Skeletal muscle tissue (tissue), 3 donors: ENCODE measurements at regions not wholly inside any gene's neighbourhood (a gene's known extent, or its start where the extent isn't known, plus 50 kb on each side); places are given as distances from the start of the nearest gene placed in this dataset.

Source experiments
- H3K27ac ChIP-seq: one replicate; pipeline ENCODE4 v1.7.0; 2013; ENCODE audit warnings: mild to moderate bottlenecking, low read depth, low read length, inconsistent platforms
- H3K27me3 ChIP-seq, 3 donors: one replicate each; pipeline ENCODE4 v1.7.0; 2013; ENCODE audit warnings: low read length in 3 of 3; ENCODE audit not compliant: control insufficient read depth in 3 of 3, insufficient read depth in 3 of 3
- H3K36me3 ChIP-seq, 3 donors: one replicate each; pipeline ENCODE4 v1.7.0; 2013; ENCODE audit warnings: low read length in 3 of 3; ENCODE audit not compliant: control insufficient read depth in 3 of 3, insufficient read depth in 3 of 3
- H3K4me1 ChIP-seq, 3 donors: one replicate each; pipeline ENCODE4 v1.7.0; 2013; ENCODE audit warnings: low read length in 3 of 3, mild to moderate bottlenecking in 3 of 3; ENCODE audit not compliant: control insufficient read depth in 3 of 3, insufficient read depth in 3 of 3
- H3K4me3 ChIP-seq, 3 donors: one replicate each; pipeline ENCODE4 v1.7.0; 2013; ENCODE audit warnings: low read length in 3 of 3
- H3K9ac ChIP-seq, 3 donors: one replicate each; pipeline ENCODE4 v1.7.0; 2013; ENCODE audit warnings: low read length in 3 of 3, mild to moderate bottlenecking in 3 of 3, moderate library complexity in 2 of 3, low read depth in 1 of 3
- H3K9me3 ChIP-seq, 3 donors: one replicate each; pipeline ENCODE4 v1.7.0; 2013; ENCODE audit warnings: low read length in 3 of 3; ENCODE audit not compliant: control insufficient read depth in 3 of 3
- donor health status: Osteomylitis.

DNA sequence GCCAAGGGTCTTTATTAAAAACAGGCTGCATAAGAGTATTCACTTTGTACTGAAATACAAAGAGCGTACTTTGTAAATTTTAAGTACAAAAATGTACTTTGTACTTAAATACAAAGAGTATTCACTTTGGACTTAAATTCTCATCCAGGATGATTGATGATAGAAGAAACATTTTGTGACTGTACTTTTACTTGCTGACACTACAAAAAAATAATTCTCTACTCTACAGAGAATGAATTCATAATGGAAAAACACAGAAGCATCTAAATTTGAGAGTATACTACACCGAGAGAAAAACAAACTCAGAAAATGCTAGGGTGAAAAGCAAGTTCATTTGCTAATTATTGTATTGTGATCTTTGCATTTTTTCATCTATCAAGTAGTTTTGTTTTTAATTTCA, 54.4 kb upstream of the STXBP5 start:
- H3K27ac ChIP-seq: no peak overlapping the region
- H3K4me3 ChIP-seq: no peak overlapping the region
- H3K36me3 ChIP-seq: no peaks in the 10 kb centered on the region
- no peak overlapping the region for H3K9ac ChIP-seq
- H3K27me3 ChIP-seq: no peaks in the 10 kb centered on the region
- H3K4me1 ChIP-seq: no peaks in the 10 kb centered on the region
- H3K9me3 ChIP-seq: no peaks in the 10 kb centered on the region

DNA sequence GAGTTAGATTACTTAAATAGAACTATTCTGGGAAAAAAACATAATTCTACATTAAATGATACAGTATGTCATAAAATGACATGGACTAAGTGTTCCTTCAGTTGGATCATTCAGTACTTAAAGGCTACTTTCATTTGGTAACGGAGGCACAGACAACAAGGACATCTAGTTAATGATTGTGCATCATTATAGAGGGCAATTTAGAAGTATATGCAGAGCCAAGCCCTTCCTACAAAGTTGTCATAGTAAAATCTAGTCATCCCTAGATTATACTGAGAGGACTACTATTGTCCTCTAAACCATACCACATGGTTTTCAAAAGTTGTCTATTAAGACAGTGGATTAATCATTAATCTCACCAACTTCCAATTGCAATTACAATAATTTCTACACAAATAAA, 53.9 kb upstream of the STXBP5 start:
- Histone ChIP-seq H3K36me3 (no peaks in the 10 kb centered on the region), H3K4me3 (no peak overlapping the region), H3K27ac (no peak overlapping the region), H3K9me3 (no peaks in the 10 kb centered on the region), H3K9ac (no peak overlapping the region), H3K27me3 (no peaks in the 10 kb centered on the region), H3K4me1 (no peaks in the 10 kb centered on the region)
